ENCODE measurements at regions not wholly inside any gene's neighbourhood (a gene's known extent, or its start where the extent isn't known, plus 50 kb on each side); places are given as distances from the start of the nearest gene placed in this dataset.

DNA sequence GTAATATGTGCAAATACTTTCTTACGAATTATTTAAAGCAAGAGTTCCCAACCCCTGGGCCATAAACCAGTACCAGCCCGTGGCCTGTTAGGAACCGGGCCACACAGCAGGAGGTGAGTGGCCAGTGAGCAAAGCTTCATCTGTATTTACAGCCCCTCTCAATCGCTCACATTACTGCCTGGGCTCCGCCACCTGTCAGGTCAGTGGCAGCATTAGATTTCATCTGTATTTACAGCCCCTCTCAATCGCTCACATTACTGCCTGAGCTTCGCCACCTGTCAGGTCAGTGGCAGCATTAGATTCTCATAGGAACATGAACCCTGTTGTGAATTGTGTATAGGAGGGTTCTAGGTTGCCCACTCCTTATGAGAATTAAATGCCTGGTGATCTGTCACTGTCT is 142.0 kb downstream of the RNASET2 start:
- H3K4me1 ChIP-seq (ENCODE audit: control insufficient read depth, insufficient read depth, low read depth, low read length) = no peaks in the 10 kb centered on the region
- no peak overlapping the region for H3K14ac ChIP-seq (ENCODE audit: low read length in 2 of 2)
- no peak overlapping the region for H3K4ac ChIP-seq (ENCODE audit: low read depth in 1 of 2, low read length in 2 of 2)
- H3K36me3 ChIP-seq (ENCODE audit: control insufficient read depth in 1 of 2, insufficient read depth in 2 of 2, low read depth in 1 of 2, low read length in 2 of 2) = no peaks in the 10 kb centered on the region
- H2AK5ac ChIP-seq (ENCODE audit: low read length, severe bottlenecking) = no peak overlapping the region
- H2BK12ac ChIP-seq (ENCODE audit: low read length in 2 of 2) = no peak overlapping the region
- H3K18ac ChIP-seq (ENCODE audit: low read depth in 1 of 2, low read length in 2 of 2) = no peak overlapping the region
- WGBS = 54% methylated on average over 5 of the region's 7 CpGs
- no peaks in the 10 kb centered on the region for H3K9me3 ChIP-seq (ENCODE audit: control insufficient read depth, low read length)
- H2BK15ac ChIP-seq (ENCODE audit: low read depth, poor library complexity, severe bottlenecking) = no peak overlapping the region
- H3K9ac ChIP-seq (ENCODE audit: low read length) = no peak overlapping the region
- no peak for DNase-seq
- H2AFZ ChIP-seq (ENCODE audit: low read depth, low read length) = no peak overlapping the region
- H3K27me3 ChIP-seq (ENCODE audit: control insufficient read depth in 1 of 2, insufficient read depth in 1 of 2, low read length in 2 of 2) = no peaks in the 10 kb centered on the region
- H3K4me3 ChIP-seq (ENCODE audit: insufficient read depth in 1 of 2, low read depth in 1 of 2, low read length in 2 of 2) = no peak overlapping the region
- no peak overlapping the region for H3K4me2 ChIP-seq (ENCODE audit: low read length, poor library complexity, severe bottlenecking)
- no peaks in the 10 kb centered on the region for H3K79me1 ChIP-seq (replicated peaks; ENCODE audit: low read length, poor library complexity, severe bottlenecking)
- no peak overlapping the region for H3K23ac ChIP-seq (ENCODE audit: low read length in 2 of 2)
- no peak overlapping the region for H2BK5ac ChIP-seq (ENCODE audit: low read depth, low read length, poor library complexity, severe bottlenecking)
- H4K8ac ChIP-seq (ENCODE audit: low read length) = no peak overlapping the region
- H2BK120ac ChIP-seq (ENCODE audit: low read depth, low read length) = no peak overlapping the region
- no peak overlapping the region for H3K27ac ChIP-seq (ENCODE audit: low read length, poor library complexity, severe bottlenecking)
- H4K91ac ChIP-seq (ENCODE audit: low read length) = no peak overlapping the region

DNA sequence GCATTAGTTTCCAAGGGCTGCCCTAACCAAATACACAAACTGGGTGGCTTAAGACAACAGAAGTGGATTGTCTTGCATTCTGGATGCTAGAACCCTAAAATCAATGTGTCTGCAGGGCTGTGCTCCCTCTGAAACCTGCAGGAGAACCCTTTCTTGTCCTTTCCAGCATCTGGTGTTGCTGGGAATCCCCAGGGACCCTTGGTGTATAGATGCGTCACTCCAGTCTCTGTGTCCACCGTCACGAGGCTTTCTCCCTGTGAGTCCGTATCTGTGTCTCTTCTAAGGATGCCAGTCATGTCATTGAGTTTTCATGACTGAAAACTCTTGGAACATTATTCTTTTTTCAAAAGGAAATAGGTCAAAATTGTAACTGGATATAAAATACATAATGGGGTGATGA is 142.9 kb downstream of the RNASET2 start:
- Histone ChIP-seq H2AK5ac (ENCODE audit: low read length, severe bottlenecking) (no peak overlapping the region), H3K4me3 (ENCODE audit: insufficient read depth in 1 of 2, low read depth in 1 of 2, low read length in 2 of 2) (no peak overlapping the region), H2BK15ac (ENCODE audit: low read depth, poor library complexity, severe bottlenecking) (no peak overlapping the region), H3K18ac (ENCODE audit: low read depth in 1 of 2, low read length in 2 of 2) (no peak overlapping the region), H3K27ac (ENCODE audit: low read length, poor library complexity, severe bottlenecking) (no peak overlapping the region), H3K36me3 (ENCODE audit: control insufficient read depth in 1 of 2, insufficient read depth in 2 of 2, low read depth in 1 of 2, low read length in 2 of 2) (no peaks in the 10 kb centered on the region), H3K4me1 (ENCODE audit: control insufficient read depth, insufficient read depth, low read depth, low read length) (no peaks in the 10 kb centered on the region), H4K91ac (ENCODE audit: low read length) (no peak overlapping the region), H3K9ac (ENCODE audit: low read length) (no peak overlapping the region), H2BK120ac (ENCODE audit: low read depth, low read length) (no peak overlapping the region), H2AFZ (ENCODE audit: low read depth, low read length) (no peak overlapping the region), H3K14ac (ENCODE audit: low read length in 2 of 2) (no peak overlapping the region), H3K4ac (ENCODE audit: low read depth in 1 of 2, low read length in 2 of 2) (no peak overlapping the region), H3K27me3 (ENCODE audit: control insufficient read depth in 1 of 2, insufficient read depth in 1 of 2, low read length in 2 of 2) (no peaks in the 10 kb centered on the region), H3K23ac (ENCODE audit: low read length in 2 of 2) (no peak overlapping the region), H3K79me1 (replicated peaks; ENCODE audit: low read length, poor library complexity, severe bottlenecking) (no peaks in the 10 kb centered on the region), H4K8ac (ENCODE audit: low read length) (no peak overlapping the region), H2BK5ac (ENCODE audit: low read depth, low read length, poor library complexity, severe bottlenecking) (no peak overlapping the region), H2BK12ac (ENCODE audit: low read length in 2 of 2) (no peak overlapping the region), H3K4me2 (ENCODE audit: low read length, poor library complexity, severe bottlenecking) (no peak overlapping the region), H3K9me3 (ENCODE audit: control insufficient read depth, low read length) (no peaks in the 10 kb centered on the region)
- 65% methylated on average over 4 of the region's 4 CpGs for WGBS
- DNase-seq = no peak

DNA sequence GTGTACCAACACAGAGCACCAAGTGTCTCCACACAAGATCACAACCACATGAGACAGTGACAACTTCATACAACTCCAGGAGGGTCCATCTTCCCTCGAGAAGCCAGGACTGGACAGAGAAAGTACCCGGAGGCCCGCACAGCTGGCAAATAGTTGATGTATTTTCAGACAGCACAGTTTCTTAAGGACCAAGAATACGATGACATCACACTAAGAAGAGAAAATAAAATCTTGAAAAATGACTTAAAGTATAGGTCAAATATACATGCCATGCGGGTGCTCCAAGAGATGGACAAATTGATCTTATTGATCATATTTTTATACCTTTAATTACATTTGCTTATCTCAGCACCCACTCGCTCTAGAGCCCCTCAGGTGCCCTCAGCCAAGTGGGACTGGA is 145.5 kb downstream of the RNASET2 start:
- Histone ChIP-seq H2BK5ac (ENCODE audit: low read depth, low read length, poor library complexity, severe bottlenecking) (no peak overlapping the region), H3K18ac (ENCODE audit: low read depth in 1 of 2, low read length in 2 of 2) (no peak overlapping the region), H4K8ac (ENCODE audit: low read length) (no peak overlapping the region), H3K14ac (ENCODE audit: low read length in 2 of 2) (no peak overlapping the region), H3K27ac (ENCODE audit: low read length, poor library complexity, severe bottlenecking) (no peak overlapping the region), H3K9me3 (ENCODE audit: control insufficient read depth, low read length) (peaks cover 20% of the 10 kb centered on the region), H3K4me3 (ENCODE audit: insufficient read depth in 1 of 2, low read depth in 1 of 2, low read length in 2 of 2) (no peak overlapping the region), H2AK5ac (ENCODE audit: low read length, severe bottlenecking) (no peak overlapping the region), H2BK15ac (ENCODE audit: low read depth, poor library complexity, severe bottlenecking) (no peak overlapping the region), H3K4me2 (ENCODE audit: low read length, poor library complexity, severe bottlenecking) (no peak overlapping the region), H4K91ac (ENCODE audit: low read length) (no peak overlapping the region), H3K4ac (ENCODE audit: low read depth in 1 of 2, low read length in 2 of 2) (no peak overlapping the region), H3K27me3 (ENCODE audit: control insufficient read depth in 1 of 2, insufficient read depth in 1 of 2, low read length in 2 of 2) (no peaks in the 10 kb centered on the region), H3K23ac (ENCODE audit: low read length in 2 of 2) (no peak overlapping the region), H2BK12ac (ENCODE audit: low read length in 2 of 2) (no peak overlapping the region), H2AFZ (ENCODE audit: low read depth, low read length) (no peak overlapping the region), H2BK120ac (ENCODE audit: low read depth, low read length) (no peak overlapping the region), H3K36me3 (ENCODE audit: control insufficient read depth in 1 of 2, insufficient read depth in 2 of 2, low read depth in 1 of 2, low read length in 2 of 2) (no peaks in the 10 kb centered on the region), H3K9ac (ENCODE audit: low read length) (no peak overlapping the region), H3K4me1 (ENCODE audit: control insufficient read depth, insufficient read depth, low read depth, low read length) (no peaks in the 10 kb centered on the region), H3K79me1 (replicated peaks; ENCODE audit: low read length, poor library complexity, severe bottlenecking) (no peaks in the 10 kb centered on the region)
- no peak for DNase-seq
- WGBS = 81% methylated on average over 4 of the region's 6 CpGs

DNA sequence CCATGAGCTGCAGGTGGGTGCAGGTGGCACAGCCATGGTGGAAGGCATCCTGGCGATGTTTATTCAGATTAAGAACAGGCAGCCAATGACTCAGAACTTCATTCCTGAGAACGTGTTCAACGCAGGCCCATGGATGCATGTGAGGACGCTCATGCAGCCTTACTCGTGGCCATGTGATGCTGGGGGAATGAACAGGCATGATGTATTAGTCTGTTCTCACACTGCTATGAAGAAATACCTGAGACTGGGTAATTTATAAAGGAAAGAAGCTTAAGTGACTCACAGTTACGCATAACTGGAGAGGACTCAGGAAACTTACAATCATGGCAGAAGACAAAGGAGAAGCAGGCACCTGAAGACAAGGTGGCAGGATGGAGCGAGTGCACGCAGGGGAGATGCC is 146.6 kb downstream of the RNASET2 start:
- H2AK5ac ChIP-seq (ENCODE audit: low read length, severe bottlenecking) = no peak overlapping the region
- peaks cover 32% of the 10 kb centered on the region for H3K9me3 ChIP-seq (ENCODE audit: control insufficient read depth, low read length)
- H2BK15ac ChIP-seq (ENCODE audit: low read depth, poor library complexity, severe bottlenecking) = no peak overlapping the region
- no peak overlapping the region for H2AFZ ChIP-seq (ENCODE audit: low read depth, low read length)
- no peak overlapping the region for H3K4me2 ChIP-seq (ENCODE audit: low read length, poor library complexity, severe bottlenecking)
- H3K14ac ChIP-seq (ENCODE audit: low read length in 2 of 2) = no peak overlapping the region
- H2BK5ac ChIP-seq (ENCODE audit: low read depth, low read length, poor library complexity, severe bottlenecking) = no peak overlapping the region
- no peak overlapping the region for H3K27ac ChIP-seq (ENCODE audit: low read length, poor library complexity, severe bottlenecking)
- no peak overlapping the region for H3K18ac ChIP-seq (ENCODE audit: low read depth in 1 of 2, low read length in 2 of 2)
- no peaks in the 10 kb centered on the region for H3K4me1 ChIP-seq (ENCODE audit: control insufficient read depth, insufficient read depth, low read depth, low read length)
- no peak overlapping the region for H4K91ac ChIP-seq (ENCODE audit: low read length)
- no peak overlapping the region for H3K23ac ChIP-seq (ENCODE audit: low read length in 2 of 2)
- H3K4ac ChIP-seq (ENCODE audit: low read depth in 1 of 2, low read length in 2 of 2) = no peak overlapping the region
- DNase-seq = no peak
- H2BK120ac ChIP-seq (ENCODE audit: low read depth, low read length) = no peak overlapping the region
- 58% methylated on average over 8 of the region's 8 CpGs for WGBS
- no peaks in the 10 kb centered on the region for H3K79me1 ChIP-seq (replicated peaks; ENCODE audit: low read length, poor library complexity, severe bottlenecking)
- H3K4me3 ChIP-seq (ENCODE audit: insufficient read depth in 1 of 2, low read depth in 1 of 2, low read length in 2 of 2) = no peak overlapping the region
- no peak overlapping the region for H2BK12ac ChIP-seq (ENCODE audit: low read length in 2 of 2)
- H3K27me3 ChIP-seq (ENCODE audit: control insufficient read depth in 1 of 2, insufficient read depth in 1 of 2, low read length in 2 of 2) = no peaks in the 10 kb centered on the region
- H3K9ac ChIP-seq (ENCODE audit: low read length) = no peak overlapping the region
- no peaks in the 10 kb centered on the region for H3K36me3 ChIP-seq (ENCODE audit: control insufficient read depth in 1 of 2, insufficient read depth in 2 of 2, low read depth in 1 of 2, low read length in 2 of 2)
- H4K8ac ChIP-seq (ENCODE audit: low read length) = no peak overlapping the region

All from mesenchymal stem cell (in vitro differentiated cells and primary cell).